ENCODE measurements at regions not wholly inside any gene's neighbourhood (a gene's known extent, or its start where the extent isn't known, plus 50 kb on each side); places are given as distances from the start of the nearest gene placed in this dataset.

DNA sequence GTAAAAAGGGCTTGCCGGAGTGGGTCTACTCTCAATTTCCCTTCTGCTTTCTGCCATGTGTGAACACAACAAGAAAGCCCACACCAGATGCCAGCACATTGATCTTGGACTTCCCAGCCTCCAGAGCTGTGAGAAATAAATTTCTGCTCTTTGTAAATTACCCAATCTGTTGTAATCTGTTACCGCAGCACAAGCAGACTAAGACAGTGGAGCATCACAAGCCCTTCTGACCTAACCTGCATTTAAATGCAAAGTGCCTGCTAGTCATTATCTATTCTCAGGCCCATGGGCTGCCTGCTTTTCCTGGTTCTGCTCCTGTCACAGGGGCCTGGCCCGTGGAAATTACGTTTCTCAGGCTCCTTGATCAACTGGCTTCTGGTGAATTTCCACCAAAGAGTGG is 199.3 kb upstream of the AUTS2 start:
- peaks cover 31% of the 10 kb centered on the region for H3K4me1 ChIP-seq (ENCODE audit: insufficient read depth)
- H3K27ac ChIP-seq, result peak overlapping the region; percentile 14; the same call in 1 of the 2 replicates
- no peaks in the 10 kb centered on the region for H3K9me2 ChIP-seq (ENCODE audit: insufficient read depth)
- H2AFZ ChIP-seq, result no peak overlapping the region
- no peaks in the 10 kb centered on the region for H3K36me3 ChIP-seq (ENCODE audit: low read depth)
- H3K9ac ChIP-seq, result no peak overlapping the region
- H4K20me1 ChIP-seq (ENCODE audit: insufficient read depth), result no peaks in the 10 kb centered on the region
- TF ChIP-seq EZH2 (IDR thresholded peaks at IDR 0.05; ENCODE audit: insufficient read depth, poor library complexity, severe bottlenecking), result no peak
- no peak for TF ChIP-seq EZH2phosphoT487 (IDR thresholded peaks at IDR 0.05; ENCODE audit: insufficient read depth, low read depth)
- no peaks in the 10 kb centered on the region for H3K27me3 ChIP-seq (replicated peaks; ENCODE audit: insufficient read depth)
- H3K4me2 ChIP-seq (ENCODE audit: unreplicated experiment), result peak overlapping the region; percentile 14
- WGBS, 2 experiments (ENCODE audit: low coverage in 1 of 2, low lambda C conversion rate in 2 of 2, missing lambda C conversion rate in 2 of 2), result 60 to 66% methylated on average over 4 of the region's 4 CpGs
- peaks cover 23% of the 10 kb centered on the region for H3F3A ChIP-seq (ENCODE audit: insufficient read depth)
- H3K9me3 ChIP-seq (ENCODE audit: low read depth), result no peaks in the 10 kb centered on the region
- H3K79me2 ChIP-seq (ENCODE audit: insufficient read depth), result no peaks in the 10 kb centered on the region
- in situ Hi-C loops (cut with MboI), result no loop called here
- no peak overlapping the region for H3K4me3 ChIP-seq
- DNase-seq, result no peak

DNA sequence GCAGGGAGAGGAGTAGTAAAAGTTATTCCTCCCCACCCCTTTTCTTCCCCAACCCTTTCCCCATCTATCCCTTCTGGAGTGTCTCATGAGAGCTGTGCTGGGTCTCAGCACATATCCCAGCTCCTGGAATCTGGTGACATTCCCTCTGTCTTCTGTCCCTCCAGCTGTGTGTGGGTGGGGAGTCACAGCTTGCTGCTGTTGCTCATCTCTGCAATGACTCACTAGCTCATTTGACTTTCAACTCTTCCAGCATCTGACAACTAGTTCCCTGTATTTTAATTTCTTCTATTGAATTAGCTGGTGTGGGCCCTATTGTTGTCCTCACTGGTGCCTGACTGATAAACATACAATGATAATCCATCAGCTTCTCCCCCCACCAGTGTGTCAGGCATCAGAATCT is 198.9 kb upstream of the AUTS2 start:
- DNase-seq, result peak; percentile 87
- in situ Hi-C loops (cut with MboI), result no loop called here

DNA sequence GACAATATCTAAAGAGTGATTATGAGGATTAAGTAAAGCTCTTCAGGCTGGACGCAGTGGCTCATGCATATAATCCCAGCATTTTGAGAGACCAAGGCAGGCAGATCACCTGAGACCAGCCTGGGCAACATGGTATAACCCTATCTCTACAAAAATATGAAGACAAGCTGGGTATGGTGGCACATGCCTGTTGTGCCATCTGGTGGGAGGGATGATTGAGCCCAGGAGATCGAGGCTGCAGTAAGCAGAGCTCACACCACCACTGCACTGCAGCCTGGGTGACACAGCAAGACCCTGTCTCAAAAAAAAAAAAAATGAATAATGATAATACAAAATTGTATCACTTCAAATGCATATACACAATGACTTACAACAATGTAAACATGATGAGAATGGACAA is 195.6 kb upstream of the AUTS2 start:
- no peak for DNase-seq
- no peaks in the 10 kb centered on the region for H4K20me1 ChIP-seq (ENCODE audit: insufficient read depth)
- no peak overlapping the region for H3K27ac ChIP-seq
- peaks cover 11% of the 10 kb centered on the region for H3K4me1 ChIP-seq (ENCODE audit: insufficient read depth)
- H3F3A ChIP-seq (ENCODE audit: insufficient read depth), result peaks cover 13% of the 10 kb centered on the region
- no peaks in the 10 kb centered on the region for H3K79me2 ChIP-seq (ENCODE audit: insufficient read depth)
- no peak overlapping the region for H2AFZ ChIP-seq
- H3K4me2 ChIP-seq (ENCODE audit: unreplicated experiment), result no peak overlapping the region
- WGBS, 2 experiments (ENCODE audit: low coverage in 1 of 2, low lambda C conversion rate in 2 of 2, missing lambda C conversion rate in 2 of 2), result 58 to 61% methylated on average over 2 of the region's 2 CpGs
- no peaks in the 10 kb centered on the region for H3K9me2 ChIP-seq (ENCODE audit: insufficient read depth)
- no peaks in the 10 kb centered on the region for H3K36me3 ChIP-seq (ENCODE audit: low read depth)
- TF ChIP-seq EZH2 (IDR thresholded peaks at IDR 0.05; ENCODE audit: insufficient read depth, poor library complexity, severe bottlenecking) (no peak), EZH2phosphoT487 (IDR thresholded peaks at IDR 0.05; ENCODE audit: insufficient read depth, low read depth) (no peak)
- H3K9me3 ChIP-seq (ENCODE audit: low read depth), result no peaks in the 10 kb centered on the region
- no peaks in the 10 kb centered on the region for H3K27me3 ChIP-seq (replicated peaks; ENCODE audit: insufficient read depth)
- in situ Hi-C loops (cut with MboI), result no loop called here
- no peak overlapping the region for H3K9ac ChIP-seq
- no peak overlapping the region for H3K4me3 ChIP-seq

More for the DNA sequence above, 198.9 kb upstream of the AUTS2 start:
- no peaks in the 10 kb centered on the region for H3K27me3 ChIP-seq (replicated peaks; ENCODE audit: insufficient read depth)
- H3K36me3 ChIP-seq (ENCODE audit: low read depth), result no peaks in the 10 kb centered on the region
- H3K9me2 ChIP-seq (ENCODE audit: insufficient read depth), result no peaks in the 10 kb centered on the region
- H3K4me1 ChIP-seq (ENCODE audit: insufficient read depth), result peaks cover 30% of the 10 kb centered on the region
- no peak overlapping the region for H2AFZ ChIP-seq
- no peaks in the 10 kb centered on the region for H3K79me2 ChIP-seq (ENCODE audit: insufficient read depth)
- TF ChIP-seq EZH2 (IDR thresholded peaks at IDR 0.05; ENCODE audit: insufficient read depth, poor library complexity, severe bottlenecking) (no peak), EZH2phosphoT487 (IDR thresholded peaks at IDR 0.05; ENCODE audit: insufficient read depth, low read depth) (no peak)
- peak overlapping the region; percentile 14; the same call in 1 of the 2 replicates for H3K27ac ChIP-seq
- H4K20me1 ChIP-seq (ENCODE audit: insufficient read depth), result no peaks in the 10 kb centered on the region
- peak overlapping the region; percentile 14 for H3K4me2 ChIP-seq (ENCODE audit: unreplicated experiment)
- 0 out of 2 replicates have a peak overlapping the region, but pooled peaks have one; percentile 10 for H3K9ac ChIP-seq
- no peaks in the 10 kb centered on the region for H3K9me3 ChIP-seq (ENCODE audit: low read depth)
- H3K4me3 ChIP-seq, result no peak overlapping the region
- H3F3A ChIP-seq (ENCODE audit: insufficient read depth), result peaks cover 24% of the 10 kb centered on the region

DNA sequence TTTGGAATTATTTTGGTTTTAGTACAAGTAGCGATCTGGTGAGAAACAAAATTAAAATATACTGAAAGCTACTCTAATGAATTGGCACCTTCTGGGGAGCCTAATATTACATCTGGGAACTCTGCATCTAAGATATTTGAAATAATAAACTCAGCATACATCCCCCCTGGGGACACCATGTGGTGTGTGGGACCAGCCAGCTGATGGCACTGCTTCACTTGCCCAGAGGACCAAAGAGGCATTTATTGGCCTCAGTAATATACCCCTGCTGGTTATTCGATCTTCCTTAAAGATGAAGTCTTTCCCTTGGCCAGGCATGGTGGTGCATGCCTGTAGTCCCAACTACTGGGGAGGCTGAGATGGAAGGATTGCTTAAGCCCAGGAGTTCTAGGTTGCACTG is 195.1 kb upstream of the AUTS2 start:
- Histone ChIP-seq H3K36me3 (ENCODE audit: low read depth) (no peaks in the 10 kb centered on the region), H3K9me2 (ENCODE audit: insufficient read depth) (no peaks in the 10 kb centered on the region), H4K20me1 (ENCODE audit: insufficient read depth) (no peaks in the 10 kb centered on the region), H3K4me1 (ENCODE audit: insufficient read depth) (peaks cover 11% of the 10 kb centered on the region), H3K27ac (no peak overlapping the region), H3K4me2 (ENCODE audit: unreplicated experiment) (no peak overlapping the region), H2AFZ (no peak overlapping the region), H3K79me2 (ENCODE audit: insufficient read depth) (no peaks in the 10 kb centered on the region), H3F3A (ENCODE audit: insufficient read depth) (peaks cover 13% of the 10 kb centered on the region), H3K27me3 (replicated peaks; ENCODE audit: insufficient read depth) (no peaks in the 10 kb centered on the region), H3K9ac (no peak overlapping the region), H3K9me3 (ENCODE audit: low read depth) (no peaks in the 10 kb centered on the region), H3K4me3 (no peak overlapping the region)
- TF ChIP-seq EZH2phosphoT487 (IDR thresholded peaks at IDR 0.05; ENCODE audit: insufficient read depth, low read depth) (no peak), EZH2 (IDR thresholded peaks at IDR 0.05; ENCODE audit: insufficient read depth, poor library complexity, severe bottlenecking) (no peak)
- in situ Hi-C loops (cut with MboI), result no loop called here
- WGBS, 2 experiments (ENCODE audit: low coverage in 1 of 2, low lambda C conversion rate in 2 of 2, missing lambda C conversion rate in 2 of 2), result 70 to 84% methylated on average over 2 of the region's 2 CpGs
- DNase-seq, result no peak

DNA sequence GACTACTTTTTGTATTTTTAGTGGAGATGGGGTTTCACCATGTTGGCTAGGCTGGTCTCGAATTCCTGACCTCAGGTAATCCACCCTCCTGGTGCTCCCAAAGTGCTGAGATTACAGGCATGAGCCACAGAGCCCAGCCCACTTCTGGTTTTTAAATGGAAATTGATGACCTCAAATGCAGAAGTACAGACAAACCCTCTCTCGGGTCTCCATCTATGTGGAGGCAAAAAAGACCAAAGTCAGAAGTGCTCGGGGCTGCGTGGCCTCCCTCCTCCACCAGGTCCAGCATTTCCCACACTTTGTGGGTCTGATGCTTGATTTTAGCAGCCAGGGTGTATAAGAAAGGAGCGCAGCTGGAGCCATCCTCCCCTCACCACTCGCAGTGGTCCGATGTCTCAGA is 187.3 kb upstream of the AUTS2 start:
- in situ Hi-C loops (cut with MboI), result no loop called here
- Histone ChIP-seq H3F3A (ENCODE audit: insufficient read depth) (no peaks in the 10 kb centered on the region), H3K36me3 (ENCODE audit: low read depth) (no peaks in the 10 kb centered on the region), H3K4me2 (ENCODE audit: unreplicated experiment) (no peak overlapping the region), H3K4me1 (ENCODE audit: insufficient read depth) (no peaks in the 10 kb centered on the region), H3K79me2 (ENCODE audit: insufficient read depth) (no peaks in the 10 kb centered on the region), H3K27me3 (replicated peaks; ENCODE audit: insufficient read depth) (no peaks in the 10 kb centered on the region), H2AFZ (no peak overlapping the region), H3K4me3 (no peak overlapping the region), H3K27ac (no peak overlapping the region), H4K20me1 (ENCODE audit: insufficient read depth) (no peaks in the 10 kb centered on the region), H3K9ac (no peak overlapping the region), H3K9me3 (ENCODE audit: low read depth) (no peaks in the 10 kb centered on the region), H3K9me2 (ENCODE audit: insufficient read depth) (no peaks in the 10 kb centered on the region)
- TF ChIP-seq EZH2 (IDR thresholded peaks at IDR 0.05; ENCODE audit: insufficient read depth, poor library complexity, severe bottlenecking), result no peak
- TF ChIP-seq EZH2phosphoT487 (IDR thresholded peaks at IDR 0.05; ENCODE audit: insufficient read depth, low read depth), result no peak
- DNase-seq, result no peak
- 91 to 93% methylated on average over 7 of the region's 7 CpGs for WGBS, 2 experiments (ENCODE audit: low coverage in 1 of 2, low lambda C conversion rate in 2 of 2, missing lambda C conversion rate in 2 of 2)

All from GM23248 (cell line).